NT2/D1 (cell line): ENCODE measurements at regions not wholly inside any gene's neighbourhood (a gene's known extent, or its start where the extent isn't known, plus 50 kb on each side); places are given as distances from the start of the nearest gene placed in this dataset.

Experiments used
- DNase-seq: peaks from one replicate; pipeline ENCODE4 v3.0.0-alpha.2; 2011; ENCODE audit warnings: low read depth, low spot score
- H3K27me3 ChIP-seq: 2 replicates; pipeline ENCODE4 v1.6.0; 2011; ENCODE audit warnings: mild to moderate bottlenecking; ENCODE audit not compliant: insufficient read length, insufficient read depth
- H3K36me3 ChIP-seq: 2 replicates; pipeline ENCODE4 v1.6.1; 2011; ENCODE audit warnings: mild to moderate bottlenecking, low read length, mixed read lengths; ENCODE audit not compliant: insufficient read depth, insufficient read length
- H3K4me1 ChIP-seq: 2 replicates; pipeline ENCODE4 v1.5.1; 2011; ENCODE audit not compliant: insufficient read depth, insufficient read length
- H3K4me3 ChIP-seq: 2 replicates; pipeline ENCODE4 v1.5.1; 2011; ENCODE audit warnings: low read depth; ENCODE audit not compliant: insufficient read length
- H3K9ac ChIP-seq: 2 replicates; pipeline ENCODE4 v1.6.0; 2011; ENCODE audit warnings: low read depth; ENCODE audit not compliant: insufficient read length
- H3K9me3 ChIP-seq: 2 replicates; pipeline ENCODE4 v1.5.1; 2011; ENCODE audit warnings: mild to moderate bottlenecking, low read length; ENCODE audit not compliant: insufficient read depth
- SUZ12 ChIP-seq: IDR thresholded peaks from 2 replicates; pipeline ENCODE4 v1.6.1; 2011; ENCODE audit not compliant: insufficient read length, insufficient read depth; ENCODE audit errors: extremely low read depth
- YY1 ChIP-seq: IDR thresholded peaks from 2 replicates; pipeline ENCODE4 v1.6.1; 2011; ENCODE audit not compliant: insufficient read length, insufficient read depth
- ZNF274 ChIP-seq: IDR thresholded peaks from 2 replicates; pipeline ENCODE4 v1.6.1; 2011; ENCODE audit warnings: mild to moderate bottlenecking, low read depth, low read length

GRCh38 chr16:25449802-25450201, 192.2 kb upstream of the ZKSCAN2 start:
- no peak for DNase-seq
- Histone ChIP-seq H3K4me1 (no peaks in the 10 kb centered on the region), H3K4me3 (no peak overlapping the region), H3K36me3 (no peaks in the 10 kb centered on the region), H3K9ac (no peak overlapping the region), H3K9me3 (peaks cover 11% of the 10 kb centered on the region; the same call in 1 of the 2 replicates), H3K27me3 (no peaks in the 10 kb centered on the region)
- no peak for TF ChIP-seq YY1
- no peak for TF ChIP-seq ZNF274
- TF ChIP-seq SUZ12 = no peak

DNA sequence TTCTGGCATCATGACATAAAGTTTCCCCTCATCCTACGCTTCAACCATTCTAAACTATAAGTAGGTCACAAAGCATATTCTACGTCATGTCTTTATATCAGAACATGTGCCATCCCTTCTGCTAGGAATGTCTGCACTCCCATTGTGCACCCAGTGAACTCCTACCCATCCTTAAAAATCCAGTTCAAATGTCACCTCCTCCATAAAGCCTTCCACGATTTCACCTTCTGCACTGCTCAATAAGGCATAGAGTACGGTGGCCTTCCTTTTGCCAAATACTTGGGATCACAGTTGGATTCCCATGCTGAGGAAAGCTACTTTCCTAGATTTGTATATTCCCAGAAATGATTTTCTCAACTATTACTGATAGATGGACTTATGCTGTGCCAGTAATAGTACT, 186.3 kb upstream of the ZKSCAN2 start:
- H3K9ac ChIP-seq = no peak overlapping the region
- H3K9me3 ChIP-seq = peaks cover 11% of the 10 kb centered on the region; the same call in 1 of the 2 replicates
- H3K36me3 ChIP-seq = no peaks in the 10 kb centered on the region
- no peaks in the 10 kb centered on the region for H3K27me3 ChIP-seq
- DNase-seq = no peak
- no peaks in the 10 kb centered on the region for H3K4me1 ChIP-seq
- TF ChIP-seq ZNF274 = no peak
- TF ChIP-seq YY1 = no peak
- no peak for TF ChIP-seq SUZ12
- no peak overlapping the region for H3K4me3 ChIP-seq

DNA sequence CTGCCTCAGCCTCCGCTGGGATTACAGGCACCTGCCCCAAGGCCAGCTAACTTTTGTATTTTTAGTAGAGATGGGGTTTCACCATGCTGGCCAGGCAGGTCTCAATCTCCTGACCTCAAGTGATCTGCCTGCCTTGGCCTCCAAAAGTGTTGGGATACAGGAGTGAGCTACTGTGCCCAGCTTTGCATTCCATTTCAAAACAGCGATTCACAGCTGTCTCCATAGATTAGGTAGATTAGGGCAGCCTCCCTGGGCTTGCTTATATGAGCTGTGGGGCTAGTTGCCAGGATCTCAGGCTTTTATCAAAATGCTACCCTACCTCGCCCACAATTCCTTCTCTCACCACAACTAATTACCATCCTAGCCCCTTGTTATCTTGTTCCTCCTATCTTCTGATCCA, 176.4 kb upstream of the ZKSCAN2 start:
- Histone ChIP-seq H3K36me3 (no peaks in the 10 kb centered on the region), H3K27me3 (no peaks in the 10 kb centered on the region), H3K4me3 (no peak overlapping the region), H3K4me1 (no peaks in the 10 kb centered on the region), H3K9me3 (no peaks in the 10 kb centered on the region), H3K9ac (no peak overlapping the region)
- TF ChIP-seq SUZ12 = no peak
- TF ChIP-seq ZNF274 = no peak
- no peak for TF ChIP-seq YY1
- no peak for DNase-seq

- H3K4me1 ChIP-seq = no peaks in the 10 kb centered on the region
- no peaks in the 10 kb centered on the region for H3K27me3 ChIP-seq
- H3K36me3 ChIP-seq = no peaks in the 10 kb centered on the region
- no peak overlapping the region for H3K4me3 ChIP-seq
- H3K9me3 ChIP-seq = no peaks in the 10 kb centered on the region
- H3K9ac ChIP-seq = no peak overlapping the region
- no peak for DNase-seq
- TF ChIP-seq ZNF274 = no peak
- TF ChIP-seq YY1 = no peak
- TF ChIP-seq SUZ12 = no peak
Observed at GRCh38 chr16:25433388-25433787, 175.7 kb upstream of the ZKSCAN2 start.

GRCh38 chr16:25431472-25431871, 173.8 kb upstream of the ZKSCAN2 start:
- no peak for DNase-seq
- Histone ChIP-seq H3K9me3 (no peaks in the 10 kb centered on the region; the same call in 1 of the 2 replicates), H3K9ac (no peak overlapping the region), H3K36me3 (no peaks in the 10 kb centered on the region), H3K27me3 (no peaks in the 10 kb centered on the region), H3K4me1 (no peaks in the 10 kb centered on the region), H3K4me3 (no peak overlapping the region)
- no peak for TF ChIP-seq ZNF274
- no peak for TF ChIP-seq YY1
- no peak for TF ChIP-seq SUZ12

- Histone ChIP-seq H3K9me3 (no peaks in the 10 kb centered on the region; the same call in 1 of the 2 replicates), H3K27me3 (no peaks in the 10 kb centered on the region), H3K4me3 (no peak overlapping the region), H3K9ac (no peak overlapping the region), H3K36me3 (no peaks in the 10 kb centered on the region), H3K4me1 (no peaks in the 10 kb centered on the region)
- no peak for TF ChIP-seq YY1
- TF ChIP-seq SUZ12 = no peak
- TF ChIP-seq ZNF274 = no peak
- no peak for DNase-seq
Observed at GRCh38 chr16:25426829-25427228, 169.2 kb upstream of the ZKSCAN2 start.

DNA sequence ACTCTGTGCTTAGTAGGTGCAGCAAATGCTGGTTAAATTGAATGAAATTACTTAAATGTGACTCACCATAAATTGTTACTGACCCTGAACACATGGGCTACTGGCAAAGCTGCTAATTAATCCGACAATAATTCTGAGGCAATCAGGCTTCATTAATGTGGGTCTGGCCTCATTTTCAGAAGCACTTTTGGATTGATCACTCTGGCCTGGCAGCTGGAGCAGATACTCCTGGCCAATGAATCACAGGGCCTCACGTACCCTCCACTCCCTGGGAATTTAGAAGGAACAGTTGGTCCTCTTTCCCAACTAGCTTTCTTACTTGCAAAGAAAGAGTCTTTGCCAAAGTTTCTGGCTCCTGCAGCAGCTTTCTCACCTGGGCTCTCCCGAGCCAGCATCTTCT, 162.0 kb upstream of the ZKSCAN2 start:
- Histone ChIP-seq H3K36me3 (no peaks in the 10 kb centered on the region), H3K9me3 (no peaks in the 10 kb centered on the region), H3K27me3 (no peaks in the 10 kb centered on the region), H3K4me3 (no peak overlapping the region), H3K9ac (no peak overlapping the region), H3K4me1 (no peaks in the 10 kb centered on the region)
- TF ChIP-seq ZNF274 = no peak
- TF ChIP-seq SUZ12 = no peak
- no peak for TF ChIP-seq YY1
- no peak for DNase-seq

- Histone ChIP-seq H3K27me3 (no peaks in the 10 kb centered on the region), H3K4me3 (no peak overlapping the region), H3K9ac (no peak overlapping the region), H3K4me1 (no peaks in the 10 kb centered on the region), H3K36me3 (no peaks in the 10 kb centered on the region), H3K9me3 (no peaks in the 10 kb centered on the region)
- DNase-seq = no peak
- no peak for TF ChIP-seq ZNF274
- TF ChIP-seq YY1 = no peak
- no peak for TF ChIP-seq SUZ12
Observed at GRCh38 chr16:25419153-25419552, 161.5 kb upstream of the ZKSCAN2 start.
